Psoas muscle (tissue), 7 donors: ENCODE measurements at regions not wholly inside any gene's neighbourhood (a gene's known extent, or its start where the extent isn't known, plus 50 kb on each side); places are given as distances from the start of the nearest gene placed in this dataset.

Experiments used
- ATAC-seq, 4 donors: fragments of 200-7000 bp; cut with Tn5 transposase; one replicate each; pipeline ENCODE4 v1.9.1; 2020; ENCODE audit warnings: moderate library complexity in 3 of 4, mild to moderate bottlenecking in 2 of 4
- DNase-seq, 2 donors: peaks; one replicate each; pipeline ENCODE4 v3.0.0-alpha.2; 2020
- H3K27ac ChIP-seq: fragments of 200-600 bp; one replicate; pipeline ENCODE4 v1.8.0; 2022
- H3K27me3 ChIP-seq, 3 donors: fragments of 200-600 bp in 1 of 3; one replicate each; pipeline versions ENCODE4 v1.6.1 to v1.8.0; 2013 to 2022; ENCODE audit warnings: low read length in 2 of 3, mild to moderate bottlenecking in 2 of 3, moderate library complexity in 1 of 3; ENCODE audit not compliant: insufficient read depth in 3 of 3
- H3K36me3 ChIP-seq, 2 donors: fragments of 200-600 bp in 1 of 2; one replicate each; pipeline versions ENCODE4 v1.6.1 to v1.8.0; 2013 to 2022; ENCODE audit warnings: low read depth in 1 of 2, mild to moderate bottlenecking in 1 of 2, moderate library complexity in 1 of 2; ENCODE audit not compliant: insufficient read depth in 1 of 2
- H3K4me1 ChIP-seq: fragments of 200-600 bp; one replicate; pipeline ENCODE4 v1.8.0; 2022
- H3K4me3 ChIP-seq: fragments of 200-600 bp; one replicate; pipeline ENCODE4 v1.8.0; 2022; ENCODE audit warnings: mild to moderate bottlenecking
- H3K9me3 ChIP-seq: fragments of 200-600 bp; one replicate; pipeline ENCODE4 v1.8.0; 2022
- CTCF ChIP-seq: fragments of 200-600 bp; IDR thresholded peaks from one replicate; pipeline ENCODE4 v1.8.0; 2022; ENCODE audit warnings: antibody characterized with exemption
- WGBS, 3 donors: extraction: QIAGEN DNeasy Blood & Tissue Kit; methylation state at CpG; one replicate each; pipeline versions ENCODE4 v1.1.6 to v1.1.7; 2013; 5-methylcytosine and 5-hydroxymethylcytosine counted together
- intact Hi-C, 2 donors: fragments of 100-400 bp; cut with DNase I; formaldehyde crosslinking; loops; one replicate each; pipeline versions ENCODE4 v1.11.0 to v1.14.2; 2022
- donor health status: healthy with polysubstance abuse.
- donor health status: DM: no; HTN: no; CAD: no; lungs with moderate emphysema.
- donor health status: Bipolar disorder and iron deficiency.
- donor health status: healthy.
- donor health status: DM: yes; HTN: yes; CAD: no.
- donor health status: DM: no; HTN: no; CAD: no.
- donor health status: DM: yes; HTN: yes; CAD: no.

GRCh38 chr6:12348530-12349511 is 58.7 kb downstream of the EDN1 start:
- no peak overlapping the region for H3K27ac ChIP-seq
- 68 to 79% (median 77%) methylated on average over 6 of the region's 6 CpGs for WGBS, 3 donors
- intact Hi-C loops = no loop called here
- no peaks in the 10 kb centered on the region for H3K9me3 ChIP-seq
- H3K4me3 ChIP-seq = no peak overlapping the region
- no peaks in the 10 kb centered on the region for H3K4me1 ChIP-seq
- H3K27me3 ChIP-seq = no peaks in the 10 kb centered on the region
- no peaks in the 10 kb centered on the region for H3K36me3 ChIP-seq
- TF ChIP-seq CTCF = no peak
- ATAC-seq (no peak), DNase-seq (no peak)

DNA sequence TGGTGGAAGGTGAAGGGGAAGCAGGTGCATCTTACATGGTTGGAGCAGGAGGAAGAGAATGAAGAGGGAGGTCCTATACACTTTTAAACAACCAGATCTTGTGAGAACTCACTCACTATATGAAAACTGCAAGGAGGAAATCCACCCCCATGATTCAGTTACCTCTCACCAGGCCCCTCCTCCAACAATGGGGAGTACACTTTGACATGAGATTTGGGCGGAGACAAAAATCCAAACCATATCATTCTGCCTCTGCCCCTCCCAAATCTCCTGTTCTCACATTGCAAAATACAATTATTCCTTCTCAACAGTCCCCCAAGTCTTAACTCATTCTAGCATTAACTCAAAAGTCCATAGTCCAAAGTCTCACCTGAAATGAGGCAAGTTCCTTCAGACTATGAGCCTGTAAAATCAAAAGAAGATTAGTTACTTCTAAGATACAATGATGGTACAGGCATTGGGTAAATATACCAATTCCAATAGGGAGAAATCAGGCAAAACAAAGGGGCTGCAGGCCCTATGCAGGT is 60.5 kb downstream of the EDN1 start:
- H3K27ac ChIP-seq = no peak overlapping the region
- no peak for TF ChIP-seq CTCF
- H3K4me3 ChIP-seq = no peak overlapping the region
- 90 to 100% (median 90%) methylated on average over 1 of the region's 1 CpG for whole genome bisulfite sequencing, 3 donors
- H3K4me1 ChIP-seq = no peaks in the 10 kb centered on the region
- H3K36me3 ChIP-seq = no peaks in the 10 kb centered on the region
- DNase-seq (no peak), ATAC-seq (no peak)
- intact Hi-C loops = no loop called here
- H3K9me3 ChIP-seq = no peaks in the 10 kb centered on the region
- no peaks in the 10 kb centered on the region for H3K27me3 ChIP-seq

DNA sequence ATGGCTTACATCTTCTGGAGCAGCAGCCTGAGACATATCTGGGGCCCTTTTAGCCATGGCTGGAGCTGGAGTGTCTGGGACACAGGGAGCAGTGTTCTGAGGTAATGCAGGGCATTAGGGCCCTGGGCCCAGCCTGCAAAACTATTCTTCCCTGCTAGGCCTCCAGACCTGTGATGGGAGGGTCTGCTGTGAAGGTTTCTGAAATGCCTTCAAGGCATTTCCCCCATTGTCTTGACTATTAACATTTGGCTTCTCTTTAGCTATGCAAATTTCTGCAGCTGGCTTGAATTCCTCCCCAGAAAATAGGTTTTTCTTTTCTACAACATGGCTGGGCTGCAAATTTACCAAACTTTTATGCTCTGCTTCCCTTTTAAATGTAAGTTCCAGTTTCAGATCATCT is 61.5 kb downstream of the EDN1 start:
- ATAC-seq = no peak

DNA sequence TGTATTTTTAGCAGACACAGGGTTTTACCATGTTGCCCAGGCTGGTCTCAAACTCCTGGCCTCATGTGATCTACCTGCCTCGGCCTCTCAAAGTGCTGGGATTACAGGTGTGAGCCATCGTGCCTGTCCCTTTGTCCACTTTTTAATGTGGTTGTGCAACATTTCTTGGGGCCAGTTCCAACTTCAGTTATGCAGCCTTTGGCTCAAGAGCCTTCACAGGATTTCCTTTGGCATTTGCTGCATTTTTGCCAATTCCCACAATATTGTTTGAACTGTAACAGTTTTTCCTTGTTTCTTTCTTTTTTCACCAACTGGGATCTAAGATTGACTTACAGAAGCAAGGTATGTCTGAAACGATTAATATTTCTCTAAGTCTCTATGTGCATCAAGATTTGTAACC is 63.6 kb downstream of the EDN1 start:
- H3K4me1 ChIP-seq = no peaks in the 10 kb centered on the region
- no peak overlapping the region for H3K27ac ChIP-seq
- H3K4me3 ChIP-seq = no peak overlapping the region
- no peaks in the 10 kb centered on the region for H3K27me3 ChIP-seq
- TF ChIP-seq CTCF = no peak
- intact Hi-C loops = no loop called here
- DNase-seq (no peak), ATAC-seq (no peak)
- H3K36me3 ChIP-seq = no peaks in the 10 kb centered on the region
- 63 to 73% (median 72%) methylated on average over 3 of the region's 3 CpGs for WGBS, 3 donors
- no peaks in the 10 kb centered on the region for H3K9me3 ChIP-seq

More for the DNA sequence above, 61.5 kb downstream of the EDN1 start:
- intact Hi-C loops = no loop called here
- H3K36me3 ChIP-seq = no peaks in the 10 kb centered on the region
- TF ChIP-seq CTCF = no peak
- no peak overlapping the region for H3K27ac ChIP-seq
- no peaks in the 10 kb centered on the region for H3K27me3 ChIP-seq
- no peak for DNase-seq
- H3K4me1 ChIP-seq = no peaks in the 10 kb centered on the region
- no peak overlapping the region for H3K4me3 ChIP-seq
- H3K9me3 ChIP-seq = no peaks in the 10 kb centered on the region
